Endothelial cell (in vitro differentiated cells): ENCODE measurements at regions not wholly inside any gene's neighbourhood (a gene's known extent, or its start where the extent isn't known, plus 50 kb on each side); places are given as distances from the start of the nearest gene placed in this dataset.
"Not testable (repeated sequence)": the region's sequence is repeated elsewhere in the genome, so short reads cannot be mapped to it uniquely, and the experiment has no call there.

ENCODE experiments used
- DNase-seq: peaks from one replicate; pipeline ENCODE4 v3.0.0; 2021; ENCODE audit warnings: low spot score
- H3K27ac Mint-ChIP-seq: one replicate; pipeline ENCODE4 v1.8.0; 2021; ENCODE audit warnings: mixed read lengths, inconsistent platforms; ENCODE audit not compliant: unreplicated experiment
- H3K27me3 Mint-ChIP-seq: one replicate; pipeline ENCODE4 v1.8.0; 2021; ENCODE audit warnings: mild to moderate bottlenecking, moderate library complexity, mixed read lengths, inconsistent platforms; ENCODE audit not compliant: unreplicated experiment
- H3K36me3 Mint-ChIP-seq: one replicate; pipeline ENCODE4 v1.8.0; 2021; ENCODE audit warnings: mild to moderate bottlenecking, low read depth, mixed read lengths, inconsistent platforms; ENCODE audit not compliant: unreplicated experiment
- H3K4me1 Mint-ChIP-seq: one replicate; pipeline ENCODE4 v1.8.0; 2021; ENCODE audit warnings: mild to moderate bottlenecking, mixed read lengths, inconsistent platforms; ENCODE audit not compliant: unreplicated experiment
- H3K4me3 Mint-ChIP-seq: one replicate; pipeline ENCODE4 v1.8.0; 2021; ENCODE audit warnings: mild to moderate bottlenecking, mixed read lengths, inconsistent platforms; ENCODE audit not compliant: unreplicated experiment
- H3K9me3 Mint-ChIP-seq: one replicate; pipeline ENCODE4 v1.8.0; 2021; ENCODE audit warnings: mixed read lengths, inconsistent platforms; ENCODE audit not compliant: unreplicated experiment
- TF ChIP-seq, protein P1 (sequence below): fragments of 200-600 bp; sonication (generic); IDR thresholded peaks from one replicate; pipeline ENCODE4 v1.5.0; 2021; ENCODE audit warnings: antibody characterized with exemption; ENCODE audit not compliant: unreplicated experiment

DNA sequence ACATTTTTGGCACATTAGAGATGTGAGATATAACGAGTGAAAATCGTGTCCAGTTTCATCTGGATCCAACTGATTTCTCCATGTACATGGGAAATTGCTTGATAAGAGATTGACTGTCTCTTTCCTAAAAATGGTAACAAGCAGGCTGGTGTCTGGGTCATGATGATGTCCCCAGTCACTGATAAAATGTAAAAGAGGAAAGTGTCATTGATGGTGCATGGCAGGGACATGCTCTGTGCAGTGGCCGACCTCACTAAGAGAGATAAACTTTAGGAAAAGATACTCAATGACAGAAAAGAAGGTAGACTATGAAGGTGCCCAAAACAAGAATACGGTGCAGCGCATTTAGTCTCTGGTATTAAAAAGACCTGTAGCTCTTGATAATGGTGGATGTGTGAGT lies 1517.5 kb downstream of the RPIA start:
- TF ChIP-seq, protein P1, sequence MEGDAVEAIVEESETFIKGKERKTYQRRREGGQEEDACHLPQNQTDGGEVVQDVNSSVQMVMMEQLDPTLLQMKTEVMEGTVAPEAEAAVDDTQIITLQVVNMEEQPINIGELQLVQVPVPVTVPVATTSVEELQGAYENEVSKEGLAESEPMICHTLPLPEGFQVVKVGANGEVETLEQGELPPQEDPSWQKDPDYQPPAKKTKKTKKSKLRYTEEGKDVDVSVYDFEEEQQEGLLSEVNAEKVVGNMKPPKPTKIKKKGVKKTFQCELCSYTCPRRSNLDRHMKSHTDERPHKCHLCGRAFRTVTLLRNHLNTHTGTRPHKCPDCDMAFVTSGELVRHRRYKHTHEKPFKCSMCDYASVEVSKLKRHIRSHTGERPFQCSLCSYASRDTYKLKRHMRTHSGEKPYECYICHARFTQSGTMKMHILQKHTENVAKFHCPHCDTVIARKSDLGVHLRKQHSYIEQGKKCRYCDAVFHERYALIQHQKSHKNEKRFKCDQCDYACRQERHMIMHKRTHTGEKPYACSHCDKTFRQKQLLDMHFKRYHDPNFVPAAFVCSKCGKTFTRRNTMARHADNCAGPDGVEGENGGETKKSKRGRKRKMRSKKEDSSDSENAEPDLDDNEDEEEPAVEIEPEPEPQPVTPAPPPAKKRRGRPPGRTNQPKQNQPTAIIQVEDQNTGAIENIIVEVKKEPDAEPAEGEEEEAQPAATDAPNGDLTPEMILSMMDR, result no peak
- Mint-ChIP-seq H3K4me3 (no peak overlapping the region), H3K27ac (no peak overlapping the region), H3K4me1 (no peaks in the 10 kb centered on the region), H3K36me3 (no peaks in the 10 kb centered on the region), H3K27me3 (peaks cover 6% of the 10 kb centered on the region), H3K9me3 (peaks cover 10% of the 10 kb centered on the region)
- DNase-seq, result no peak

DNA sequence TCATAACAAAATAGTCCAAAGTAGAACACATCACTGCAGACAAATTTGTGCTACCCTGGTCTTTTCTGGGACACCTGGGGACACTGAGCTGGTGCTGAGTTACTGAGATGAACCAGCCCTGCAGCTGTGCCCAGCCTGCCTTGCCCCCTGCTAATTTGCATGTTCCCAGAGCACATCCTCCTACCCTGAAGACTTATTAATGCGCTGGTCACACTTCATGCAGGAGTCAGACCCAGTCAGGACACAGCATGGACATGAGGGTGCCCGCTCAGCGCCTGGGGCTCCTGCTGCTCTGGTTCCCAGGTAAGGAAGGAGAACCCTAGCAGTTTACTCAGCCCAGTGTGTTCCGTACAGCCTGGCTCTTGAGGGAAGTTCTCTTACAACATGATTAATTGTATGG lies 1518.3 kb downstream of the RPIA start:
- no peaks in the 10 kb centered on the region for H3K4me1 Mint-ChIP-seq
- no peaks in the 10 kb centered on the region for H3K36me3 Mint-ChIP-seq
- DNase-seq, result no peak
- TF ChIP-seq, protein P1, result no peak
- H3K27me3 Mint-ChIP-seq, result peaks cover 6% of the 10 kb centered on the region
- no peak overlapping the region for H3K4me3 Mint-ChIP-seq
- peaks cover 8% of the 10 kb centered on the region for H3K9me3 Mint-ChIP-seq
- no peak overlapping the region for H3K27ac Mint-ChIP-seq

DNA sequence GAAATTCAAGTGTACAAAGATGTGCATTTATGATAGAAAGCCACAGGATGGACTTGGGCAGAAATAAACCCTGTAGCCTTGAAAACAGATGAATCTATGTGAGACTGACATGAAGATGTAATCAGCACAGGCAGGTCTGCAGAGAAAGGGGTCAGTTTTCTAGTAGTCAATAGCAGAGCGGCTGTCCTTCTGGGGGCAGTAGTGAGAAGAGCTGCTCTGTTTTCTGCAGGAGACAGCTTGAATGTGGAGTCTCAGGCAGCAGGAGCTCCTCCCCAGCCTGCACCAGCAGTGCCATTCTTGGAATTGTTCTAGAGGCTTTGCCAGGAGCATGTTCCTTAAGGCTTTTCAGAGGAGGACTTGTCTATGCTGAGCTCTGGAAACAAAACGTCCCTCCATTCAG lies 1524.4 kb downstream of the RPIA start:
- H3K27ac Mint-ChIP-seq, H3K4me3 Mint-ChIP-seq, DNase-seq, H3K9me3 Mint-ChIP-seq, H3K4me1 Mint-ChIP-seq, H3K36me3 Mint-ChIP-seq, H3K27me3 Mint-ChIP-seq: not testable (repeated sequence)

DNA sequence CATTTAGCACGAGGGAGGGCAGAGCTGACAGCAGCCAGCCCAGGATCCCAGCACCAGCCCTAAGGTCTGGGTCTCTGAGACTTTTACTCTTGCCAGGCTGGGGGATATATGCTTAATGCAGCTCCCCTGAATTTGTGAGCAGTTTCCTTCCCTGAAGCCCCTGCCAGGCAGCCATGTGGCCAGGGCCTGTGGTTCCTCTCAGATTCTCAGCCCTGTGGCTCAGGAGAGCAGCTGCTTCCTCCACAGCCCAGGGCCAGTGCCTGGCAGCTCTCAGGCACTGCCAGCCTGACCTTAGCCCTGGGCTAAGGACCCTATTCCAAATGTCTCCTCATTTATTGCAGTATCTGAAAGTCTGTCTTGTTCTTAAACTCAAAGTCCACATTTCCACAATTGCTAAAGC lies 1525.3 kb downstream of the RPIA start:
- not testable (repeated sequence) for H3K27me3 Mint-ChIP-seq, H3K4me1 Mint-ChIP-seq, H3K27ac Mint-ChIP-seq, H3K9me3 Mint-ChIP-seq, H3K36me3 Mint-ChIP-seq, H3K4me3 Mint-ChIP-seq, DNase-seq

DNA sequence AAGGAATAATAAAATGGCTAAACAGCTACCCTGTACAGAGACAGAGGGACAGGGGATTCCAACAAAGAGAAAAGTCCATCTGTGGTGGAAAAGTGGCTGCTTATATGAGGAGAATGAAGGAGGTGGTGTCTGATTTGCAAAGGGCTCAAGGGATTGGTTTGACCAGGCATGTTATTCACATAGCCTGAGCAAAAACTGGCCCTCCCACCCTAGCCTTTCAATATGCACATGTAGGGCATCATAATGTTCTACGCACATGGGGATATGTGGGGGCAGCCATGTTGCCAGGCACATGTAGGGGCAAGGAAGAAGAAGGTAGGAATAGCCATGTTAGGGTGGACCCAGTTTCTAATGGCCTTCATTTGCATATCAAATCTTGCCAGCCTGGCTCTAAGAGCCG lies 1527.1 kb downstream of the RPIA start:
- not testable (repeated sequence) for H3K36me3 Mint-ChIP-seq, DNase-seq, H3K4me3 Mint-ChIP-seq, H3K27me3 Mint-ChIP-seq, H3K4me1 Mint-ChIP-seq, H3K27ac Mint-ChIP-seq, H3K9me3 Mint-ChIP-seq

DNA sequence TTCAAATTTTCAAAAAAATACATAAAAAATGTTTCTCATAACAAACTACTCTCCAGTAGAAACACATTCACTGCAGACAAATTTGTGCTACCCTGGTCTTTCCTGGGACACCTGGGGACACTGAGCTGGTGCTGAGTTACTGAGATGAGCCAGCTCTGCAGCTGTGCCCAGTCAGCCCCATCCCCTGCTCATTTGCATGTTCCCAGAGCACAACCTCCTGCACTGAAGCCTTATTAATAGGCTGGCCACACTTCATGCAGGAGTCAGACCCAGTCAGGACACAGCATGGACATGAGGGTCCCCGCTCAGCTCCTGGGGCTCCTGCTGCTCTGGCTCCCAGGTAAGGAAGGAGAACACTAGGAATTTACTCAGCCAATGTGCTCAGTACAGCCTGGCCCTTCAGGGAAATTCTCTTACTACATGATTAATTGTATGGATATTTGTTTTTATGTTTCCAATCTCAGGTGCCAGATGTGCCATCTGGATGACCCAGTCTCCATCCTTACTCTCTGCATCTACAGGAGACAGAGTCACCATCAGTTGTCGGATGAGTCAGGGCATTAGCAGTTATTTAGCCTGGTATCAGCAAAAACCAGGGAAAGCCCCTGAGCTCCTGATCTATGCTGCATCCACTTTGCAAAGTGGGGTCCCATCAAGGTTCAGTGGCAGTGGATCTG lies 1529.3 kb downstream of the RPIA start:
- not testable (repeated sequence) for H3K27ac Mint-ChIP-seq, DNase-seq, H3K27me3 Mint-ChIP-seq, H3K9me3 Mint-ChIP-seq, H3K36me3 Mint-ChIP-seq, H3K4me3 Mint-ChIP-seq, H3K4me1 Mint-ChIP-seq

DNA sequence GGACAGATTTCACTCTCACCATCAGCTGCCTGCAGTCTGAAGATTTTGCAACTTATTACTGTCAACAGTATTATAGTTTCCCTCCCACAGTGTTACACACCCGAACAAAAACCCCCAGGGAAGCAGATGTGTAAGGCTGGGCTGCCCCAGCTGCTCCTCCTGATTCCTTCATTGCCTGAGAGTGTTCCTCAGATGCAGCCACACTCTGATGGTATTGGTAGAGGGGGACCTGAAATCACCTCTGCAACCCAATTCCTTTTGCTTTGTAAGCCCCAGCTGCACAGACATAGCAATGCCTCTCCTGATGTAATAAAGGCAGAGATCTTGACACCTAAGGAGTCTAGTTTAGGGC lies 1529.8 kb downstream of the RPIA start:
- peaks cover 3% of the 10 kb centered on the region for H3K4me1 Mint-ChIP-seq
- H3K36me3 Mint-ChIP-seq, result no peaks in the 10 kb centered on the region
- H3K4me3 Mint-ChIP-seq, result no peak overlapping the region
- DNase-seq, result no peak
- H3K27me3 Mint-ChIP-seq, result no peaks in the 10 kb centered on the region
- TF ChIP-seq, protein P1, result no peak
- H3K9me3 Mint-ChIP-seq, result no peaks in the 10 kb centered on the region
- no peak overlapping the region for H3K27ac Mint-ChIP-seq

DNA sequence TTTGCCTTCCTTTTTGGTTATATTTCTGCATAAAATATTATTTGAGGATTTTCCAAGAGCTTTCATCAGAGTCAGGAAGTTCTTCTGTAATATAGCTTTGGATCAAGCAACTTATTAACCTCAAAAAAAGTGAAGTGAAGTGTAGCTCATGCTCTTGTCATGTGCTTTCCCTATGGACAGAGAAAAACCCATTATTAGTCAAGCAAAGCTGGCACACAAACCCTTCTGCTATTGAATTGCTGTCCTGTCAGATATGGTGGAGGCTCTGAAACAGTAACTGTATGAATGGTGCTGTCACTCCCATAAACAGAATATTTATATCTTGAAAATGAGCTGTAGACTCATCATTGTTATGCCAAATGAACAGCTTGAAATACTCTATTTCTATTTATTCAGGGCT lies 1533.3 kb downstream of the RPIA start:
- not testable (repeated sequence) for H3K27ac Mint-ChIP-seq, H3K36me3 Mint-ChIP-seq, H3K4me3 Mint-ChIP-seq, H3K9me3 Mint-ChIP-seq, H3K4me1 Mint-ChIP-seq, DNase-seq, H3K27me3 Mint-ChIP-seq

DNA sequence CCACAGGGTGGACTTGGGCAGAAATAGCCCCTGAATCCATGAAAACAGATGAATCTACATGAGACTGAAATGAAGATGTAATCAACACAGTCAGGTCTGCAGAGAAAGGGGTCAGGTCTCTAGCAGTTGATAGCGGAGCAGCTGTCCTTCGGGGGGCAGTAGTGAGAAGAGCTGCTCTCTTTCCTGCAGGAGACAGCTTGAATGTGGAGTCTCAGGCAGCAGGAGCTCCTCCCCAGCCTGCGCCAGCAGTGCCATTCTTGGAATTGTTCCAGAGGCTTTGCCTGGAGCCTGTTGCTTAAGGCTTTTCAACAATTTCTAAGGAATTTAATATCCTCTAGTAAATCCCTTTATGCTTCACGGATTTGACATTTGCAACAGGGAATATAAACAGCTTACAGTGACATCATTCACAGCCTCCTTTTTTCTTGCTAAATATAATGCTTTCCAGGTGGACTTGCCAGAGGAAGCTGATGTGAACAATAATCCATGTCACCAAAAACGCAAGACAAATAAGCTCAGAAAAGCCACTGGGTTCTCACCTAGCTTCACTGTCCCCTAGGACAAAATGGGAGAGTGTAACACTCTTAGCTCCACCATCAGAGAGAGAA lies 1535.1 kb downstream of the RPIA start:
- H3K27ac Mint-ChIP-seq, H3K9me3 Mint-ChIP-seq, H3K4me3 Mint-ChIP-seq, DNase-seq, H3K36me3 Mint-ChIP-seq, H3K27me3 Mint-ChIP-seq, H3K4me1 Mint-ChIP-seq: not testable (repeated sequence)

DNA sequence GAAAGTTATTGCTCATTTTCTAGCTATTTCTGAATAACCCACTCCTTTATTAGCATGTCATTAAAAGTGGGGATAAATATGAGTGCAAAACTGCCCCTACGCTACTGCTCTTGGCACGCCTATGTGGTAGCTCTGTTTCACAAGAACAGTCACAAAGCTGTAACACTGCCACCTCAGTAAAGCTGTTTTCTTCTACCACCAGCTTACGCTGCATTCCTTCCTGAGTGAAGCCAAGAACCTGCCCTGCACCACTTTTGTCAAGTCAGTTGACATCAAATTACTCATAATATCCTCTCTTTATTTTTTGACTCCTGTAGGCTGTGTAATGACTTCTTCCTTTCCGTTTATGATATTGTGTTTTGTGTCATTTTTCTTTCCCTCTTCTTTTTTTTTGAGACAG lies 1539.7 kb downstream of the RPIA start:
- not testable (repeated sequence) for H3K9me3 Mint-ChIP-seq, H3K4me3 Mint-ChIP-seq, H3K36me3 Mint-ChIP-seq, H3K27ac Mint-ChIP-seq, H3K4me1 Mint-ChIP-seq, H3K27me3 Mint-ChIP-seq, DNase-seq
